HepG2 (cell line): ENCODE measurements at regions not wholly inside any gene's neighbourhood (a gene's known extent, or its start where the extent isn't known, plus 50 kb on each side); places are given as distances from the start of the nearest gene placed in this dataset.
"Not testable (repeated sequence)": the region's sequence is repeated elsewhere in the genome, so short reads cannot be mapped to it uniquely, and the experiment has no call there.

Experiments used
- ATAC-seq: fragments of 200-7000 bp; cut with Tn5 transposase; 3 replicates; pipeline ENCODE4 v1.9.1; 2020; ENCODE audit warnings: mild to moderate bottlenecking, moderate library complexity
- BruUV-seq: library from RNA; stranded (reverse); fragments of 400-500 nt; replicated peaks from 2 replicates; lab custom pipeline; 2021; lab: Mats Ljungman, UMichigan
- CTCF ChIA-PET: fragments of 300-600 bp; formaldehyde crosslinking; extraction: SDS; loops from one replicate; lab custom pipeline; 2021; ENCODE audit warnings: low total read pairs, inconsistent platforms, low intra/inter-chr PET ratio; lab: Yijun Ruan, JAX
- POLR2A ChIA-PET: fragments of 350-600 bp; sonication (Branson Sonifier 250); formaldehyde crosslinking; loops from one replicate; lab custom pipeline; 2020; ENCODE audit warnings: antibody characterized with exemption, inconsistent platforms; lab: Yijun Ruan, JAX
- DNase-seq: peaks from one replicate; pipeline ENCODE4 v3.0.0-alpha.2; 2015; ENCODE audit warnings: low spot score
- FAIRE-seq: peaks from 3 replicates; lab custom pipeline; 2011; peaks lifted over from hg19 to GRCh38; lab: Jason Lieb, UNC
- H2AFZ ChIP-seq: one replicate; pipeline ENCODE4 v1.6.1; 2011; ENCODE audit warnings: low read length, inconsistent platforms
- H3K27ac ChIP-seq: fragments of 300-600 bp; 3 replicates; pipeline ENCODE4 v1.8.0; 2011; ENCODE audit warnings: mixed run types, mild to moderate bottlenecking, mixed read lengths, low read length, inconsistent platforms; ENCODE audit not compliant: insufficient read depth; ENCODE audit errors: extremely low read length
- H3K27me3 ChIP-seq, 2 experiments: fragments of 200-600 bp in 1 of 2; 2 replicates in 1 of 2; 3 replicates in 1 of 2; pipeline versions ENCODE4 v1.6.0 to v1.8.0; 2011; ENCODE audit warnings: low read length in 2 of 2, mild to moderate bottlenecking in 2 of 2, moderate library complexity in 2 of 2, inconsistent platforms in 1 of 2; ENCODE audit not compliant: insufficient read depth in 2 of 2, control insufficient read depth in 1 of 2
- H3K36me3 ChIP-seq, 2 experiments: fragments of 200-600 bp in 1 of 2; replicated peaks in 1 of 2; 2 replicates in 1 of 2; 3 replicates in 1 of 2; pipeline versions ENCODE4 v1.5.1 to v1.8.0; 2011; ENCODE audit warnings: low read length in 2 of 2, inconsistent platforms in 1 of 2; ENCODE audit not compliant: insufficient read depth in 2 of 2, control insufficient read depth in 1 of 2
- H3K4me1 ChIP-seq: 2 replicates; pipeline ENCODE4 v1.5.1; 2012; ENCODE audit warnings: low read length, inconsistent platforms; ENCODE audit not compliant: insufficient read depth
- H3K4me2 ChIP-seq: 2 replicates; pipeline ENCODE4 v1.6.0; 2011; ENCODE audit warnings: low read depth, low read length, inconsistent platforms
- H3K4me3 ChIP-seq, 3 experiments: fragments of 200-600 bp in 1 of 3; sonication (generic), shearing (Covaris generic) in 1 of 3; replicated peaks in 1 of 3; 2 replicates each; pipeline ENCODE4 v1.5.1; 2011 to 2016; ENCODE audit warnings: low read length in 3 of 3, inconsistent platforms in 2 of 3, low read depth in 2 of 3, mild to moderate bottlenecking in 2 of 3, control low read depth in 1 of 3, mixed read lengths in 1 of 3; ENCODE audit not compliant: insufficient read depth in 1 of 3
- H3K79me2 ChIP-seq: one replicate; pipeline ENCODE4 v1.6.1; 2011; ENCODE audit warnings: low read length, inconsistent platforms; ENCODE audit not compliant: insufficient read depth
- H3K9ac ChIP-seq: 2 replicates; pipeline ENCODE4 v1.6.0; 2011; ENCODE audit warnings: mild to moderate bottlenecking, low read depth, low read length, inconsistent platforms; ENCODE audit not compliant: insufficient read depth
- H3K9me3 ChIP-seq: 2 replicates; pipeline ENCODE4 v1.5.1; 2012; ENCODE audit warnings: mild to moderate bottlenecking, low read length
- H4K20me1 ChIP-seq: 2 replicates; pipeline ENCODE4 v1.6.0; 2011; ENCODE audit warnings: inconsistent platforms, mild to moderate bottlenecking, low read length, moderate library complexity; ENCODE audit not compliant: insufficient read depth
- DR1 ChIP-seq: sonication (generic); formaldehyde crosslinking; IDR thresholded peaks from 2 replicates; pipeline ENCODE4 v1.8.0; 2021; ENCODE audit warnings: mild to moderate bottlenecking, missing genetic modification reagents, inconsistent platforms
- HHEX ChIP-seq: IDR thresholded peaks from 2 replicates; pipeline ENCODE4 v1.6.1; 2016; ENCODE audit warnings: control low read depth
- KDM2A ChIP-seq: sonication (generic); formaldehyde crosslinking; IDR thresholded peaks from 2 replicates; pipeline ENCODE4 v1.4.0; 2020; ENCODE audit warnings: low read depth, missing genetic modification reagents, borderline replicate concordance
- KDM5A ChIP-seq: fragments of 200-600 bp; sonication (generic); IDR thresholded peaks from 2 replicates; pipeline ENCODE4 v1.7.0; 2018; ENCODE audit warnings: antibody characterized with exemption, mild to moderate bottlenecking, low read length, borderline replicate concordance
- MAFF ChIP-seq: IDR thresholded peaks from 2 replicates; pipeline ENCODE4 v1.6.1; 2011; ENCODE audit warnings: low read depth, low read length, improper control_type of control experiment
- NR2F2 ChIP-seq: IDR thresholded peaks from 2 replicates; pipeline ENCODE4 v1.6.1; 2012; ENCODE audit warnings: low read depth, inconsistent platforms, borderline replicate concordance
- WGBS: methylation state at CpG from one replicate; pipeline ENCODE4 v1.1.6; 2017; ENCODE audit warnings: low lambda C conversion rate; 5-methylcytosine and 5-hydroxymethylcytosine counted together
- in situ Hi-C: cut with HindIII; loops from 2 replicates; pipeline ENCODE4 v1.10.0; 2017; ENCODE audit warnings: low pct_unique_long_range_greater_than_20kb; ENCODE audit not compliant: extremely low pct_ligation_motif_present
- intact Hi-C: fragments of 100-400 bp; cut with micrococcal nuclease; formaldehyde crosslinking; loops from one replicate; pipeline ENCODE4 v1.10.0; 2022; ENCODE audit not compliant: unreplicated experiment
- TF ChIP-seq, protein P1 (sequence below): sonication (generic); formaldehyde crosslinking; IDR thresholded peaks from 2 replicates; pipeline ENCODE4 v1.8.1; 2023; ENCODE audit warnings: mild to moderate bottlenecking, missing genetic modification reagents
- TF ChIP-seq, protein P2 (sequence below): sonication (generic); formaldehyde crosslinking; IDR thresholded peaks from 2 replicates; pipeline ENCODE4 v1.9.0; 2021; ENCODE audit warnings: missing genetic modification reagents, borderline replicate concordance

GRCh38 chr10:42992957-42993390 lies 83.9 kb upstream of the RET start:
- BruUV-seq, result no TSS peak
- in situ Hi-C loops (no loop called here), intact Hi-C loops (no loop called here)
- H3K36me3 ChIP-seq, result no peaks in the 10 kb centered on the region
- no peaks in the 10 kb centered on the region for H3K4me1 ChIP-seq
- no peak for ATAC-seq
- no peaks in the 10 kb centered on the region for H3K9me3 ChIP-seq
- WGBS, result 26% methylated on average over 8 of the region's 13 CpGs
- CTCF ChIA-PET, result no interaction called here
- H3K9ac ChIP-seq, result no peak overlapping the region
- no peak overlapping the region for H3K4me2 ChIP-seq
- peaks cover 9 to 17% of the 10 kb centered on the region in 2 experiments; a peak in 3 of 5 replicates for H3K27me3 ChIP-seq
- no peak for DNase-seq
- no peak for FAIRE-seq
- no peak overlapping the region for H3K4me3 ChIP-seq
- POLR2A ChIA-PET, result no interaction called here
- H2AFZ ChIP-seq, result no peak overlapping the region
- H4K20me1 ChIP-seq, result no peaks in the 10 kb centered on the region
- no peaks in the 10 kb centered on the region for H3K79me2 ChIP-seq
- no peak overlapping the region for H3K27ac ChIP-seq
- TF ChIP-seq HHEX (CRISPR knock-in tag), result no peak
- no peak for TF ChIP-seq MAFF
- no peak for TF ChIP-seq NR2F2
- TF ChIP-seq, protein P1, sequence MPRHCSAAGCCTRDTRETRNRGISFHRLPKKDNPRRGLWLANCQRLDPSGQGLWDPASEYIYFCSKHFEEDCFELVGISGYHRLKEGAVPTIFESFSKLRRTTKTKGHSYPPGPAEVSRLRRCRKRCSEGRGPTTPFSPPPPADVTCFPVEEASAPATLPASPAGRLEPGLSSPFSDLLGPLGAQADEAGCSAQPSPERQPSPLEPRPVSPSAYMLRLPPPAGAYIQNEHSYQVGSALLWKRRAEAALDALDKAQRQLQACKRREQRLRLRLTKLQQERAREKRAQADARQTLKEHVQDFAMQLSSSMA (CRISPR knock-in tag), result no peak
- TF ChIP-seq DR1 (CRISPR knock-in tag), result no peak
- no peak for TF ChIP-seq KDM5A
- TF ChIP-seq KDM2A (CRISPR knock-in tag), result no peak
- TF ChIP-seq, protein P2, sequence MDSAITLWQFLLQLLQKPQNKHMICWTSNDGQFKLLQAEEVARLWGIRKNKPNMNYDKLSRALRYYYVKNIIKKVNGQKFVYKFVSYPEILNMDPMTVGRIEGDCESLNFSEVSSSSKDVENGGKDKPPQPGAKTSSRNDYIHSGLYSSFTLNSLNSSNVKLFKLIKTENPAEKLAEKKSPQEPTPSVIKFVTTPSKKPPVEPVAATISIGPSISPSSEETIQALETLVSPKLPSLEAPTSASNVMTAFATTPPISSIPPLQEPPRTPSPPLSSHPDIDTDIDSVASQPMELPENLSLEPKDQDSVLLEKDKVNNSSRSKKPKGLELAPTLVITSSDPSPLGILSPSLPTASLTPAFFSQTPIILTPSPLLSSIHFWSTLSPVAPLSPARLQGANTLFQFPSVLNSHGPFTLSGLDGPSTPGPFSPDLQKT (CRISPR knock-in tag), result no peak

DNA sequence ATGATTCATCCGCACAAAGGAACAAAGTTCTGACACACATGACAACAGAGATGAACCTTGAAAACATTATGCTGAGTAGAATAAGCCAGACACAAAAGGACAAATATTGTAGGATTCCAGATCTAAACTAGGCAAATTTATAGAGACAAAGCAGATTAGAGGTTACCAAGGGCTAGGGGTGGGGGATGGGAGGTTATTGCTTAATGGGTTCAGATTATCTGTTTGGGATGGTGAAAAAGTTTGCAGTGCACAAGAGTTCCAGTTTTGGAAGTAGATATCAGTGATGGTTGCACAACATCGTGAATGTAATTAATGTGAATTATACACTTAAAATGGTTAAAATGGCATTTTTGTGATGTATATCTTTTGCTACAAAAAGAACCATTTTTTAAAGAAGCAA lies 82.0 kb upstream of the RET start:
- in situ Hi-C loops, DNase-seq, ATAC-seq, H3K9ac ChIP-seq, intact Hi-C loops, CTCF ChIA-PET, POLR2A ChIA-PET, H3K4me1 ChIP-seq, BruUV-seq, H3K27ac ChIP-seq, H3K9me3 ChIP-seq, H2AFZ ChIP-seq, H4K20me1 ChIP-seq, H3K79me2 ChIP-seq, H3K4me2 ChIP-seq, H3K36me3 ChIP-seq, H3K4me3 ChIP-seq: not testable (repeated sequence)
- peak; percentile 82 for FAIRE-seq
- WGBS, result 96% methylated on average over 1 of the region's 2 CpGs
- H3K27me3 ChIP-seq, result peaks cover 6 to 11% of the 10 kb centered on the region in 2 experiments; a peak in 2 of 5 replicates
